LNCAP (cell line): ENCODE measurements at regions not wholly inside any gene's neighbourhood (a gene's known extent, or its start where the extent isn't known, plus 50 kb on each side); places are given as distances from the start of the nearest gene placed in this dataset.

Experiments
- TF ChIP-seq, protein P1 (sequence below): fragments of 450-650 bp; IDR thresholded peaks from 2 replicates; pipeline ENCODE4 v1.5.1; 2017; ENCODE audit warnings: mild to moderate bottlenecking

DNA sequence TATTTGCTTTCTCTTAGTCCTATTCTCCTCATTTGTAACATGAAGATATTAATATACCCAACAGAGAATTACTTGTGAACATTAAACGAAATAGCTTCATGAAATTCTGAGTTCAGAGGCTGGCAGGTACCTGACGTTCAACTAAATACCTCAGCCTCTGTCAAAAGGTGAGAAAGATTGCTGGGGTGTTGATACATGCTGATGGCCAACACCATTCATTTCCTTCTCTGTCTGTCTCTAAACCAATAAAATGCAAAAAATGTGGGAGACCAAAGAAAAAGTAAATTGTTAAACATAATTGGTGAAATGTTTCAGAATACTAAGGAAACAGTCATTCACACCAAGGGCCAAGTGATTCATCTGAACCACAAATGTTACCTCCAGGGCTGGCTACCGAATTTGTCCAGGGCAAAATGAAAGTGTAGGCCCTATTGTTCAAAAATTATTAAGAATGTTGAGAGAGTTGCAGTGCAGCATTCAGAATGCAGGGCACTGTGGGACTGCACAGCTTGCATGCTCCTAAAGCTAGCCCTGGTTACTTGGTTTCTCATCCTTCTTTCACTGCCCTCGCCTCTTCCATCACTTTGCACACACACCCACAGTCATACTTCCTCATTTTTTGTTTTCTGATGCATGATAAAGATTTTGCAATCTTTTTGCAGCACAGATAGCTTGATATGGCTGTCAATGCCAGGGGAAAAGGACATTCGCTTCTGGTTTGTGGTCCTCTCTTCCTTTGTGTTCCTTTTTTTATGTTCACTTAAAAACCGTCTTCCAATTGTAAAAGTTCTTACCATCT, 414.3 kb upstream of the NR5A2 start:
- TF ChIP-seq, protein P1, sequence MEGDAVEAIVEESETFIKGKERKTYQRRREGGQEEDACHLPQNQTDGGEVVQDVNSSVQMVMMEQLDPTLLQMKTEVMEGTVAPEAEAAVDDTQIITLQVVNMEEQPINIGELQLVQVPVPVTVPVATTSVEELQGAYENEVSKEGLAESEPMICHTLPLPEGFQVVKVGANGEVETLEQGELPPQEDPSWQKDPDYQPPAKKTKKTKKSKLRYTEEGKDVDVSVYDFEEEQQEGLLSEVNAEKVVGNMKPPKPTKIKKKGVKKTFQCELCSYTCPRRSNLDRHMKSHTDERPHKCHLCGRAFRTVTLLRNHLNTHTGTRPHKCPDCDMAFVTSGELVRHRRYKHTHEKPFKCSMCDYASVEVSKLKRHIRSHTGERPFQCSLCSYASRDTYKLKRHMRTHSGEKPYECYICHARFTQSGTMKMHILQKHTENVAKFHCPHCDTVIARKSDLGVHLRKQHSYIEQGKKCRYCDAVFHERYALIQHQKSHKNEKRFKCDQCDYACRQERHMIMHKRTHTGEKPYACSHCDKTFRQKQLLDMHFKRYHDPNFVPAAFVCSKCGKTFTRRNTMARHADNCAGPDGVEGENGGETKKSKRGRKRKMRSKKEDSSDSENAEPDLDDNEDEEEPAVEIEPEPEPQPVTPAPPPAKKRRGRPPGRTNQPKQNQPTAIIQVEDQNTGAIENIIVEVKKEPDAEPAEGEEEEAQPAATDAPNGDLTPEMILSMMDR = no peak

DNA sequence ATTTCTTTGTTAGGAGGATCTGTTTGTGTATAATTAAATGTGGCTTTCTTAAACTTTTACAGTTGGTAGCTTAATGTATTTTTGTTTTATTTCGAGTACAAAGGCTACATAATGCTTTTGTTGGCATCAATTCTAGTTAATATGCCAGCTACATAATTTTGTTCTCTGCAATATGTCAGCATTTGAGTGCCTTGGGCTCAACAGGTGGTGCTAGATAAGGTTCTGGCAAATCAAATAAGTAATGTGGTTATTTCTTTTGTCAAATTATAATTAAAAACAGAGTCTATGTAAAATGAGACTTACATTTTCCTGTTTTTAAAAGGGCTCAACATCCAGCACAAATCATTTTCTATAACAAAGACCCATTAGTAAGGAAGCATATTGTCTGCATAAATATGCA, 410.6 kb upstream of the NR5A2 start:
- TF ChIP-seq, protein P1 = no peak

DNA sequence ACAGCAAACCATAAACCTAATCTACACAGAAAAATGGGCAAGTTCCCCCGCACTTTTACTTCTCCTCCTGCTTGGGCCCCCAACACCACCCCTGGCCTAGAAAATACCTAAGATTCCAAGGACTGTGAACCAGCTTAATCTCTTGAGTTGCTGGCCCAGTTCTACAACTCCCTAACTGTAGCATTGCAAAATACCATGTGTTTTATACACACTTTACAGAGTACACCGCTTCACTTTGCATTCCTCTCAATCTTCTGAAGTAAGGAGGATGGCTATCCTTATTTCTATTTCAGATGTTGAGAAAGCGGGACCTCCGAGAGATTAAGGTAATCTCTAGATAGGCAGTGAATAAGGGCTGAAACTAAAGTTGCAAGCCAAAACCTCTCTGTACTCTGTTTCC, 408.3 kb upstream of the NR5A2 start:
- TF ChIP-seq, protein P1 = no peak

DNA sequence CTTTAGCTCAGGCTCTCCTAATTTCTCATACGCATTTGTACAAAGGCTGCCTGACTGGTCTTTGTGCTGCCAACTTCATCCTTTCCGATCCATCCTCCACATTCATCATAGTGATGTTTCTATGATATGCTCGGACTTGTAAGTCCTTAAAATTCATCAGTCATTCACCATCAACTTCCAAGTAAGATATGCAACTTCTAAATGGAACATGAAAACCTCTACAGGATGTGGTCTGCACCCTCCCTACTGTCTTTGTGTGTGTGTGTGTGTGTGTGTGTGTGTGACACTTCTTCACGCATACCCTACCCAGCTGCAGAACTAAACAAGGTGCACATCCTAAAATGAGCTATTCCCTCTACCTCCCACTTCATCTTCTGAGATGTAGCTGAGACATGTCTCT, 397.9 kb upstream of the NR5A2 start:
- TF ChIP-seq, protein P1 = no peak

DNA sequence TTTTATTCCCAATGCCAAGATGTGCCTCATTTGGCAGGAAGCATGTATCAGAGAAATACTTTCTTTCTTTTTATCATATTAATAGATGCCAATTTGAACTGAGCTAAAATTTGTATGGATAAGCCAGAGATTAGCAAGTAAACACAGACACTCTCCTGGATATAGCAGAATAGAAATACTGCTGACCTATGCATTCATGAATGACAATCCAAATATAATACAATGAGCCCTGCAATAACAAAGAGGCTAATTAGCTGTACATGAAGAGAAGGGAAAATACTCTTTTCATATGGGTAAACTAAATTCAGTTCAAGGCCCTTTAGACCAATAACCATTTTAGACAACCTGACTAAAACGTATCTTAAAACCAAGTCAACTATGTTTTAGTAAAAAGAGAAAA, 388.1 kb upstream of the NR5A2 start:
- TF ChIP-seq, protein P1 = no peak

DNA sequence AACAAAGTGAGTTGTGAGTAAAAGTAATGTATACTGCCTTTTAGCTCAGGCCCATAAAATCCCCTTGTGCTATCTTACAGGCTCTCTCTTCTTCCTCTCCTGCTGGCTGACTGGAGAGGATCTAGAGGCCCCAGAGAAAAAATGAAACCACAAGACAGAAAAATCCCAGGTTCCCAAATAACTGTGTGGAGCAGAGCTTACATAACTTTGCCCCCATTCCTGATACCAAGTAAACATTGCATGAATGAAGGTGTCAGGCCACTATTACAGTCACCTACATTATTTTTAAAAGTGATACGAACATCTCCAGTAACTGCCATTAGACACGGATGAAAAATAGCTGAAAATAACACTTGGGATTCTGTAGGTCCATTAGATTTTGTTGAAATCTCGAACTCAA, 386.0 kb upstream of the NR5A2 start:
- TF ChIP-seq, protein P1 = no peak

DNA sequence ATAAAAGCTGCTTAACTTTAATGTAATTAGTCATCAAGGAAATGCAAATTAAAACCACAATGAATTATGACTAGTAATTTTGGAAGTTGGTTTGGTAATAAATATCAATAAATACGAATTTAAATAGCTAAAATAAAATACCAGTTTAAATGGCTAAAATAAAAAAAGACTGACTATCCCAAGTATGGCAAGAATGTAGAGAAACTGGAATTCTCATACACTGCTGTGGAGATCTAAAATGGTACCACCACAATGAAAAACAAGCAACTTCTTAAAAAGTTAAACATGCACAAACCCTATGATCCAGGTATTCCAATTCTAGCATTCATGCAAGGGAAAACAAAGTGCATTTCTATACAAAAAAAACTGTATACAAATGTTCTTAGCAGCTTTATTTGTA, 382.6 kb upstream of the NR5A2 start:
- TF ChIP-seq, protein P1 = no peak

DNA sequence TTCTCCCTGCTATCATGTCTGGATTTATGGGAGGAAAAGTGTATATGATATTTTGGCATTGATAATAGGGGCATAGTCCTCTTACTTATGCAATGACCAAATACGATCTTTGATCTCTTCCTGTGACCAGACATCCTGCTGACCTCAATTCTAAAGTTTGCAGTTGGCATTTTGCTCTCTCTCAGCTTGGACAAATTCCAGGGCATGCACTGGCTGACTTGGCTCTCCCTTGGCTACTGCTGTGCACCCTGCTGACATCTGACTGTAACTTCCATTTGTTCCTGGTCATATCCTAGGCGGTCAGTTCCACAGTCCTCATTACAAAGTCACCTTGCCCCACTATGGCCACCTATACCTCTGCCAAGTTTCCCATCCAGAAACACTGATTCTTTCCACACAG, 380.7 kb upstream of the NR5A2 start:
- TF ChIP-seq, protein P1 = no peak
